WTC11 (cell line): ENCODE measurements at regions not wholly inside any gene's neighbourhood (a gene's known extent, or its start where the extent isn't known, plus 50 kb on each side); places are given as distances from the start of the nearest gene placed in this dataset.

Experiments used
- ZNF671 ChIP-seq: fragments of 250-450 bp; sonication (Bioruptor Pico); IDR thresholded peaks from 2 replicates; pipeline ENCODE4 v1.8.0; 2021; ENCODE audit warnings: mild to moderate bottlenecking
- TF ChIP-seq, protein P1 (sequence below): fragments of 250-450 bp; sonication (Bioruptor Pico); IDR thresholded peaks from 2 replicates; pipeline ENCODE4 v1.8.0; 2021; ENCODE audit warnings: mild to moderate bottlenecking

DNA sequence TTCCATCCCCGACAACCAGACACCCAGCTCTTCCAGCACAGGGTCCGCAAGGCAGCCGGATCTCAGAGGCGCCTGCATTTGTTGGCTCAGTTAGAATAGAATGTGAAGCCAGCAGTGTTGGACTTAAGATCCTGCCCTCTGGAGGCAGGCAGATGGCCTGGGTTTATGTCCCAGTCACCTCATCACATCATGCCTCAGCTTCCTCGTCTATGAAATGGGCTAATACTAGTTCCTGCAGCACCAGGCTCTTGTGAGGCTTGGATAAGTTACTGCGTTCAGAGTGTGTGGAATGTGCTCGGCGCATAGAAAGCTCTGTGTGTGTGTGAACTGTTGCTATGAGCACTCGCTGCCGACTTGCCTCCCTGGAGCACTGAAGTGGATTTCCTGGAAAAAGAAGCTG, 202.5 kb upstream of the GPR26 start:
- no peak for TF ChIP-seq ZNF671 (CRISPR knock-in tag)
- TF ChIP-seq, protein P1, sequence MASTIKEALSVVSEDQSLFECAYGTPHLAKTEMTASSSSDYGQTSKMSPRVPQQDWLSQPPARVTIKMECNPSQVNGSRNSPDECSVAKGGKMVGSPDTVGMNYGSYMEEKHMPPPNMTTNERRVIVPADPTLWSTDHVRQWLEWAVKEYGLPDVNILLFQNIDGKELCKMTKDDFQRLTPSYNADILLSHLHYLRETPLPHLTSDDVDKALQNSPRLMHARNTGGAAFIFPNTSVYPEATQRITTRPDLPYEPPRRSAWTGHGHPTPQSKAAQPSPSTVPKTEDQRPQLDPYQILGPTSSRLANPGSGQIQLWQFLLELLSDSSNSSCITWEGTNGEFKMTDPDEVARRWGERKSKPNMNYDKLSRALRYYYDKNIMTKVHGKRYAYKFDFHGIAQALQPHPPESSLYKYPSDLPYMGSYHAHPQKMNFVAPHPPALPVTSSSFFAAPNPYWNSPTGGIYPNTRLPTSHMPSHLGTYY (CRISPR knock-in tag) = no peak
